Smooth muscle cell (in vitro differentiated cells): ENCODE measurements at regions not wholly inside any gene's neighbourhood (a gene's known extent, or its start where the extent isn't known, plus 50 kb on each side); places are given as distances from the start of the nearest gene placed in this dataset.

ENCODE experiments used
- DNase-seq: peaks from one replicate; lab custom pipeline; 2025; ENCODE audit not compliant: unreplicated experiment; lab: John Stamatoyannopoulos, UW
- H2AFZ ChIP-seq: fragments of 200-600 bp; sonication (generic); 2 replicates; pipeline ENCODE4 v1.6.0; 2016; ENCODE audit warnings: antibody characterized with exemption, low read depth, mild to moderate bottlenecking
- H3F3A ChIP-seq: fragments of 200-600 bp; sonication (generic); 2 replicates; pipeline ENCODE4 v1.6.0; 2017; ENCODE audit warnings: antibody characterized with exemption, low read depth
- H3K27ac ChIP-seq: fragments of 200-600 bp; sonication (generic); 2 replicates; pipeline ENCODE4 v1.5.1; 2016; ENCODE audit warnings: low read depth, mild to moderate bottlenecking
- H3K27me3 ChIP-seq: fragments of 200-600 bp; sonication (generic); 2 replicates; pipeline ENCODE4 v1.6.1; 2016; ENCODE audit warnings: low read depth, mild to moderate bottlenecking
- H3K36me3 ChIP-seq: fragments of 200-600 bp; sonication (generic); 2 replicates; pipeline ENCODE4 v1.5.1; 2016; ENCODE audit warnings: low read depth
- H3K4me1 ChIP-seq: fragments of 200-600 bp; sonication (generic); 2 replicates; pipeline ENCODE4 v1.5.1; 2016; ENCODE audit warnings: low read depth
- H3K4me2 ChIP-seq: fragments of 200-600 bp; sonication (generic); 2 replicates; pipeline ENCODE4 v1.6.0; 2016; ENCODE audit warnings: mild to moderate bottlenecking
- H3K4me3 ChIP-seq: fragments of 200-600 bp; sonication (generic); 2 replicates; pipeline ENCODE4 v1.5.1; 2016; ENCODE audit warnings: mild to moderate bottlenecking
- H3K79me2 ChIP-seq: fragments of 200-600 bp; sonication (generic); 2 replicates; pipeline ENCODE4 v1.6.0; 2016; ENCODE audit warnings: low read depth, mild to moderate bottlenecking
- H3K9ac ChIP-seq: fragments of 200-600 bp; sonication (generic); 2 replicates; pipeline ENCODE4 v1.6.0; 2016; ENCODE audit warnings: low read depth
- H3K9me3 ChIP-seq: fragments of 200-600 bp; sonication (generic); replicated peaks from 2 replicates; pipeline ENCODE4 v1.5.1; 2016; ENCODE audit warnings: low read depth
- H4K20me1 ChIP-seq: fragments of 200-600 bp; sonication (generic); 2 replicates; pipeline ENCODE4 v1.6.0; 2016; ENCODE audit warnings: low read depth
- CTCF ChIP-seq: fragments of 200-600 bp; sonication (generic); IDR thresholded peaks from 2 replicates; pipeline ENCODE4 v1.5.1; 2017; ENCODE audit warnings: borderline replicate concordance, mild to moderate bottlenecking, antibody characterized with exemption; ENCODE audit not compliant: insufficient read depth, poor library complexity, severe bottlenecking
- WGBS: methylation state at CpG from one replicate; pipeline ENCODE4 v1.1.7; 2016; ENCODE audit warnings: low lambda C conversion rate; 5-methylcytosine and 5-hydroxymethylcytosine counted together

- H3K27me3 ChIP-seq, result no peaks in the 10 kb centered on the region
- no peak overlapping the region for H3K27ac ChIP-seq
- no peak overlapping the region for H3K9ac ChIP-seq
- no peak overlapping the region for H3K4me2 ChIP-seq
- H2AFZ ChIP-seq, result no peak overlapping the region
- WGBS, result 60% methylated on average over 3 of the region's 3 CpGs
- no peaks in the 10 kb centered on the region for H4K20me1 ChIP-seq
- no peaks in the 10 kb centered on the region for H3K9me3 ChIP-seq
- DNase-seq, result no peak
- no peak for TF ChIP-seq CTCF
- no peaks in the 10 kb centered on the region for H3K79me2 ChIP-seq
- no peaks in the 10 kb centered on the region for H3F3A ChIP-seq
- H3K36me3 ChIP-seq, result no peaks in the 10 kb centered on the region
- H3K4me3 ChIP-seq, result no peak overlapping the region
- H3K4me1 ChIP-seq, result no peaks in the 10 kb centered on the region
These were observed 192.5 kb upstream of the FAM98A start for GRCh38 chr2:33791625-33792024.

GRCh38 chr2:33788044-33788443 is 188.9 kb upstream of the FAM98A start:
- no peaks in the 10 kb centered on the region for H3K79me2 ChIP-seq
- 88% methylated on average over 1 of the region's 1 CpG for WGBS
- no peaks in the 10 kb centered on the region for H3K36me3 ChIP-seq
- no peak overlapping the region for H3K4me3 ChIP-seq
- no peak overlapping the region for H2AFZ ChIP-seq
- H3K27ac ChIP-seq, result peak overlapping the region; percentile 46
- peak overlapping the region; percentile 8 for H3K4me2 ChIP-seq
- no peak for DNase-seq
- no peaks in the 10 kb centered on the region for H3K27me3 ChIP-seq
- TF ChIP-seq CTCF, result no peak
- no peaks in the 10 kb centered on the region for H3K4me1 ChIP-seq
- no peaks in the 10 kb centered on the region for H4K20me1 ChIP-seq
- H3K9ac ChIP-seq, result no peak overlapping the region
- no peaks in the 10 kb centered on the region for H3K9me3 ChIP-seq
- no peaks in the 10 kb centered on the region for H3F3A ChIP-seq

- Histone ChIP-seq H2AFZ (no peak overlapping the region), H3K36me3 (no peaks in the 10 kb centered on the region), H3K27me3 (no peaks in the 10 kb centered on the region), H3K9ac (no peak overlapping the region), H3K4me1 (no peaks in the 10 kb centered on the region), H3K4me3 (no peak overlapping the region), H3K4me2 (no peak overlapping the region), H3K79me2 (no peaks in the 10 kb centered on the region), H3F3A (no peaks in the 10 kb centered on the region), H3K27ac (no peak overlapping the region), H3K9me3 (no peaks in the 10 kb centered on the region), H4K20me1 (no peaks in the 10 kb centered on the region)
- no peak for TF ChIP-seq CTCF
- WGBS, result 89% methylated on average over 5 of the region's 5 CpGs
- no peak for DNase-seq
These were observed 187.8 kb upstream of the FAM98A start for GRCh38 chr2:33786881-33787280.

GRCh38 chr2:33785201-33786106 is 186.4 kb upstream of the FAM98A start:
- H2AFZ ChIP-seq, result no peak overlapping the region
- H3K27ac ChIP-seq, result peak overlapping the region; percentile 44
- no peaks in the 10 kb centered on the region for H3K36me3 ChIP-seq
- H4K20me1 ChIP-seq, result no peaks in the 10 kb centered on the region
- no peaks in the 10 kb centered on the region for H3K79me2 ChIP-seq
- TF ChIP-seq CTCF, result no peak
- H3F3A ChIP-seq, result no peaks in the 10 kb centered on the region
- no peak overlapping the region for H3K4me3 ChIP-seq
- H3K4me2 ChIP-seq, result no peak overlapping the region
- H3K9ac ChIP-seq, result no peak overlapping the region
- H3K27me3 ChIP-seq, result no peaks in the 10 kb centered on the region
- no peaks in the 10 kb centered on the region for H3K9me3 ChIP-seq
- H3K4me1 ChIP-seq, result no peaks in the 10 kb centered on the region
- no peak for DNase-seq
- WGBS, result 68% methylated on average over 4 of the region's 4 CpGs
